ENCODE measurements at regions not wholly inside any gene's neighbourhood (a gene's known extent, or its start where the extent isn't known, plus 50 kb on each side); places are given as distances from the start of the nearest gene placed in this dataset.
"Not testable (repeated sequence)": the region's sequence is repeated elsewhere in the genome, so short reads cannot be mapped to it uniquely, and the experiment has no call there.

- in situ Hi-C loops (cut with HindIII; ENCODE audit: low pct_ligation_motif_present, low sequenced_read_pairs), result no loop called here
- TF ChIP-seq CTCF (IDR thresholded peaks at IDR 0.05; ENCODE audit: low read depth, low read length, missing control alignments), result no peak
These were observed 314.8 kb upstream of the SFSWAP start for GRCh38 chr12:131395971-131396573.

GRCh38 chr12:131397493-131398181, 313.3 kb upstream of the SFSWAP start:
- in situ Hi-C loops (cut with HindIII; ENCODE audit: low pct_ligation_motif_present, low sequenced_read_pairs), result no loop called here
- no peak for DNase-seq
- H3K27ac ChIP-seq, result no peak overlapping the region
- H3K36me3 ChIP-seq (replicated peaks), result no peaks in the 10 kb centered on the region
- no peaks in the 10 kb centered on the region for H3K27me3 ChIP-seq (replicated peaks)
- H3K4me3 ChIP-seq (ENCODE audit: low read depth, low read length), result no peak overlapping the region
- TF ChIP-seq CTCF (IDR thresholded peaks at IDR 0.05; ENCODE audit: low read depth, low read length, missing control alignments), result no peak

More at GRCh38 chr12:131395971-131396573, 314.8 kb upstream of the SFSWAP start:
- Histone ChIP-seq H3K27ac (no peak overlapping the region), H3K4me3 (ENCODE audit: low read depth, low read length) (no peak overlapping the region), H3K36me3 (replicated peaks) (no peaks in the 10 kb centered on the region), H3K27me3 (replicated peaks) (no peaks in the 10 kb centered on the region)
- no peak for DNase-seq

- Histone ChIP-seq H3K36me3 (replicated peaks) (no peaks in the 10 kb centered on the region), H3K27me3 (replicated peaks) (no peaks in the 10 kb centered on the region), H3K4me3 (ENCODE audit: low read depth, low read length) (no peak overlapping the region), H3K27ac (no peak overlapping the region)
- TF ChIP-seq CTCF (IDR thresholded peaks at IDR 0.05; ENCODE audit: low read depth, low read length, missing control alignments), result no peak
- in situ Hi-C loops (cut with HindIII; ENCODE audit: low pct_ligation_motif_present, low sequenced_read_pairs), result no loop called here
- DNase-seq, result no peak
These were observed 311.9 kb upstream of the SFSWAP start for GRCh38 chr12:131399000-131399399.

GRCh38 chr12:131400668-131401294, 310.1 kb upstream of the SFSWAP start:
- in situ Hi-C loops (cut with HindIII; ENCODE audit: low pct_ligation_motif_present, low sequenced_read_pairs); DNase-seq: not testable (repeated sequence)

GRCh38 chr12:131401907-131402633, 308.8 kb upstream of the SFSWAP start:
- H3K36me3 ChIP-seq (replicated peaks); DNase-seq; H3K27ac ChIP-seq; in situ Hi-C loops (cut with HindIII; ENCODE audit: low pct_ligation_motif_present, low sequenced_read_pairs); H3K27me3 ChIP-seq (replicated peaks); H3K4me3 ChIP-seq (ENCODE audit: low read depth, low read length): not testable (repeated sequence)

More at GRCh38 chr12:131400668-131401294, 310.1 kb upstream of the SFSWAP start:
- H3K27ac ChIP-seq; H3K4me3 ChIP-seq (ENCODE audit: low read depth, low read length); H3K27me3 ChIP-seq (replicated peaks); H3K36me3 ChIP-seq (replicated peaks): not testable (repeated sequence)

GRCh38 chr12:131402781-131403396, 308.0 kb upstream of the SFSWAP start:
- DNase-seq, result no peak
- H3K27me3 ChIP-seq (replicated peaks), result no peaks in the 10 kb centered on the region
- no peak for TF ChIP-seq CTCF (IDR thresholded peaks at IDR 0.05; ENCODE audit: low read depth, low read length, missing control alignments)
- H3K4me3 ChIP-seq (ENCODE audit: low read depth, low read length), result no peak overlapping the region
- in situ Hi-C loops (cut with HindIII; ENCODE audit: low pct_ligation_motif_present, low sequenced_read_pairs), result no loop called here
- no peak overlapping the region for H3K27ac ChIP-seq
- H3K36me3 ChIP-seq (replicated peaks), result no peaks in the 10 kb centered on the region

Measured in brain microvascular endothelial cell (primary cell).